HEK293 (cell line): ENCODE measurements at regions not wholly inside any gene's neighbourhood (a gene's known extent, or its start where the extent isn't known, plus 50 kb on each side); places are given as distances from the start of the nearest gene placed in this dataset.

ENCODE experiments used
- CTCF ChIA-PET: fragments of 350-600 bp; formaldehyde crosslinking; extraction: SDS; loops from one replicate; lab custom pipeline; 2021; ENCODE audit warnings: antibody characterized with exemption; lab: Yijun Ruan, JAX
- POLR2A ChIA-PET: fragments of 300-600 bp; formaldehyde crosslinking; extraction: SDS; loops from one replicate; lab custom pipeline; 2020; ENCODE audit warnings: antibody characterized with exemption, inconsistent platforms; lab: Yijun Ruan, JAX
- H3K27ac ChIP-seq: fragments of 200-500 bp; sonication (Bioruptor generic); 2 replicates; pipeline ENCODE4 v1.5.1; 2014; ENCODE audit warnings: low read depth, low read length, control low read depth, inconsistent platforms; ENCODE audit errors: extremely low read depth
- H3K36me3 ChIP-seq, 2 experiments: fragments of 200-500 bp in 1 of 2; sonication (Bioruptor generic) in 1 of 2; 1 replicate in 1 of 2; 2 replicates in 1 of 2; pipeline ENCODE4 v1.5.1; 2014 to 2017; ENCODE audit warnings: inconsistent platforms in 2 of 2, low read length in 2 of 2; ENCODE audit not compliant: control insufficient read depth in 2 of 2, insufficient read depth in 1 of 2
- H3K4me1 ChIP-seq: fragments of 200-500 bp; sonication (Bioruptor generic); 2 replicates; pipeline ENCODE4 v1.5.1; 2014; ENCODE audit warnings: mild to moderate bottlenecking, low read length, inconsistent platforms; ENCODE audit not compliant: control insufficient read depth, insufficient read depth
- H3K4me3 ChIP-seq: 2 replicates; pipeline ENCODE4 v1.5.1; 2011; ENCODE audit warnings: low read depth, mild to moderate bottlenecking, control low read depth, low read length, moderate library complexity
- H3K9me3 ChIP-seq: fragments of 200-500 bp; sonication (Bioruptor generic); 2 replicates; pipeline ENCODE4 v1.5.1; 2014; ENCODE audit warnings: low read depth, low read length, inconsistent platforms; ENCODE audit not compliant: control insufficient read depth, insufficient read depth
- IKZF3 ChIP-seq: fragments of 450-650 bp; IDR thresholded peaks from 2 replicates; pipeline ENCODE4 v1.5.0; 2018; ENCODE audit warnings: missing biosample characterization, mild to moderate bottlenecking, missing genetic modification characterization, moderate library complexity
- KLF1 ChIP-seq: fragments of 450-650 bp; formaldehyde crosslinking; IDR thresholded peaks from 2 replicates; pipeline ENCODE4 v1.5.1; 2016; ENCODE audit warnings: missing biosample characterization, missing genetic modification characterization
- KLF7 ChIP-seq: fragments of 450-650 bp; formaldehyde crosslinking; IDR thresholded peaks from 2 replicates; pipeline ENCODE4 v1.5.1; 2016; ENCODE audit warnings: missing biosample characterization, missing genetic modification characterization, borderline replicate concordance
- PRDM4 ChIP-seq: fragments of 450-650 bp; formaldehyde crosslinking; IDR thresholded peaks from 2 replicates; pipeline ENCODE4 v1.5.1; 2017; ENCODE audit warnings: missing biosample characterization, missing genetic modification characterization
- PRDM6 ChIP-seq: fragments of 450-650 bp; formaldehyde crosslinking; IDR thresholded peaks from 2 replicates; pipeline ENCODE4 v1.5.1; 2017; ENCODE audit warnings: missing biosample characterization, missing genetic modification characterization
- SETDB1 ChIP-seq: IDR thresholded peaks from one replicate; pipeline ENCODE4 v1.6.1; 2017; ENCODE audit warnings: mild to moderate bottlenecking, low read length, moderate library complexity, mixed read lengths; ENCODE audit not compliant: insufficient read length
- SP7 ChIP-seq: fragments of 450-650 bp; formaldehyde crosslinking; IDR thresholded peaks from 2 replicates; pipeline ENCODE4 v1.5.1; 2016; ENCODE audit warnings: missing biosample characterization, missing genetic modification characterization
- YY2 ChIP-seq: fragments of 450-650 bp; formaldehyde crosslinking; IDR thresholded peaks from 2 replicates; pipeline ENCODE4 v1.5.1; 2016; ENCODE audit warnings: missing biosample characterization, missing genetic modification characterization
- ZBTB44 ChIP-seq: fragments of 450-650 bp; IDR thresholded peaks from 2 replicates; pipeline ENCODE4 v1.5.1; 2018; ENCODE audit warnings: missing biosample characterization, mild to moderate bottlenecking, missing genetic modification characterization
- ZFP41 ChIP-seq: fragments of 450-650 bp; formaldehyde crosslinking; IDR thresholded peaks from 2 replicates; pipeline ENCODE4 v1.5.1; 2016; ENCODE audit warnings: missing biosample characterization, missing genetic modification characterization, borderline replicate concordance
- ZNF175 ChIP-seq: fragments of 450-650 bp; formaldehyde crosslinking; IDR thresholded peaks from 2 replicates; pipeline ENCODE4 v1.5.1; 2016; ENCODE audit warnings: missing biosample characterization, missing genetic modification characterization
- ZNF223 ChIP-seq: fragments of 450-650 bp; formaldehyde crosslinking; IDR thresholded peaks from 2 replicates; pipeline ENCODE4 v1.5.1; 2016; ENCODE audit warnings: missing biosample characterization, missing genetic modification characterization
- ZNF239 ChIP-seq: fragments of 450-650 bp; formaldehyde crosslinking; IDR thresholded peaks from 2 replicates; pipeline ENCODE4 v1.5.1; 2016; ENCODE audit warnings: missing biosample characterization, missing genetic modification characterization
- ZNF266 ChIP-seq: fragments of 450-650 bp; formaldehyde crosslinking; IDR thresholded peaks from 2 replicates; pipeline ENCODE4 v1.5.1; 2016; ENCODE audit warnings: missing biosample characterization, missing genetic modification characterization, low read depth
- ZNF366 ChIP-seq: fragments of 450-650 bp; formaldehyde crosslinking; conservative IDR thresholded peaks from 2 replicates; pipeline ENCODE4 v1.5.1; 2016; ENCODE audit warnings: missing biosample characterization, missing genetic modification characterization
- ZNF394 ChIP-seq: fragments of 450-650 bp; formaldehyde crosslinking; IDR thresholded peaks from 2 replicates; pipeline ENCODE4 v1.5.1; 2016; ENCODE audit warnings: missing biosample characterization, missing genetic modification characterization, mild to moderate bottlenecking, moderate library complexity, borderline replicate concordance
- ZNF416 ChIP-seq: fragments of 450-650 bp; formaldehyde crosslinking; IDR thresholded peaks from 2 replicates; pipeline ENCODE4 v1.5.1; 2016; ENCODE audit warnings: missing biosample characterization, missing genetic modification characterization
- ZNF514 ChIP-seq: fragments of 450-650 bp; formaldehyde crosslinking; IDR thresholded peaks from 2 replicates; pipeline ENCODE4 v1.5.1; 2016; ENCODE audit warnings: missing biosample characterization, missing genetic modification characterization
- ZNF544 ChIP-seq: fragments of 450-650 bp; formaldehyde crosslinking; IDR thresholded peaks from 2 replicates; pipeline ENCODE4 v1.5.0; 2017; ENCODE audit warnings: missing biosample characterization, missing genetic modification characterization
- ZNF560 ChIP-seq: fragments of 450-650 bp; formaldehyde crosslinking; IDR thresholded peaks from 2 replicates; pipeline ENCODE4 v1.5.1; 2017; ENCODE audit warnings: missing biosample characterization, missing genetic modification characterization, borderline replicate concordance
- ZNF561 ChIP-seq: fragments of 450-650 bp; IDR thresholded peaks from 2 replicates; pipeline ENCODE4 v1.5.1; 2018; ENCODE audit warnings: missing biosample characterization, missing genetic modification characterization, borderline replicate concordance
- ZNF623 ChIP-seq: fragments of 450-650 bp; formaldehyde crosslinking; IDR thresholded peaks from 2 replicates; pipeline ENCODE4 v1.5.1; 2016; ENCODE audit warnings: missing biosample characterization, missing genetic modification characterization
- ZNF660 ChIP-seq: fragments of 450-650 bp; IDR thresholded peaks from 2 replicates; pipeline ENCODE4 v1.5.1; 2018; ENCODE audit warnings: missing biosample characterization, mild to moderate bottlenecking, missing genetic modification characterization
- ZNF837 ChIP-seq: fragments of 450-650 bp; formaldehyde crosslinking; IDR thresholded peaks from 2 replicates; pipeline ENCODE4 v1.5.1; 2016; ENCODE audit warnings: missing biosample characterization, missing genetic modification characterization
- ZSCAN23 ChIP-seq: fragments of 450-650 bp; formaldehyde crosslinking; IDR thresholded peaks from 2 replicates; pipeline ENCODE4 v1.5.1; 2016; ENCODE audit warnings: missing biosample characterization, missing genetic modification characterization

GRCh38 chr5:94082405-94082804 lies 341.0 kb upstream of the POU5F2 start (continued):
- peak; percentile 94 for TF ChIP-seq PRDM6 (tag by site-specific recombination)

- ChIA-PET CTCF (interaction anchor here (0.5 kb wide), 1 partner anchor 157 kb away, joined by 4 read pairs; no protein-coding TSS in a partner anchor), POLR2A (no interaction called here)
Measured at GRCh38 chr5:94081088-94081487, 339.7 kb upstream of the POU5F2 start.

GRCh38 chr5:94080390-94080789 lies 339.0 kb upstream of the POU5F2 start:
- ChIA-PET CTCF (no interaction called here), POLR2A (no interaction called here)
- Histone ChIP-seq H3K4me1 (no peaks in the 10 kb centered on the region), H3K27ac (no peak overlapping the region), H3K9me3 (no peaks in the 10 kb centered on the region)
- no peak for TF ChIP-seq ZNF394 (tag by site-specific recombination)
- no peak for TF ChIP-seq ZBTB44 (tag by site-specific recombination)
- TF ChIP-seq ZSCAN23 (tag by site-specific recombination): no peak
- TF ChIP-seq ZNF175: no peak
- TF ChIP-seq ZNF623 (tag by site-specific recombination): no peak
- TF ChIP-seq ZNF837: no peak
- TF ChIP-seq ZNF544: no peak
- no peak for TF ChIP-seq ZNF514 (tag by site-specific recombination)
- no peak for TF ChIP-seq ZNF660
- no peak for TF ChIP-seq PRDM4
- TF ChIP-seq ZNF266 (tag by site-specific recombination): no peak
- no peak for TF ChIP-seq KLF1
- no peak for TF ChIP-seq SETDB1
- TF ChIP-seq YY2 (tag by site-specific recombination): no peak
- TF ChIP-seq ZNF239 (tag by site-specific recombination): no peak
- TF ChIP-seq ZNF560 (tag by site-specific recombination): no peak
- TF ChIP-seq IKZF3: no peak
- TF ChIP-seq ZNF223 (tag by site-specific recombination): no peak
- no peak for TF ChIP-seq ZNF561 (tag by site-specific recombination)
- TF ChIP-seq KLF7 (tag by site-specific recombination): no peak
- TF ChIP-seq, all 188 proteins: peak for 0
- no peak overlapping the region for H3K4me3 ChIP-seq
- H3K36me3 ChIP-seq: no peaks in the 10 kb centered on the region; a peak in 1 of 3 replicates

More at GRCh38 chr5:94081088-94081487, 339.7 kb upstream of the POU5F2 start:
- TF ChIP-seq ZFP41 (tag by site-specific recombination): no peak
- TF ChIP-seq ZNF561 (tag by site-specific recombination): no peak
- TF ChIP-seq ZNF416: no peak
- 0 out of 2 replicates have a peak, but pooled peaks have one; percentile 21 for TF ChIP-seq SP7 (tag by site-specific recombination)
- no peak for TF ChIP-seq ZNF366 (tag by site-specific recombination)
- TF ChIP-seq PRDM6 (tag by site-specific recombination): 0 out of 2 replicates have a peak, but pooled peaks have one; percentile 11
- no peak overlapping the region for H3K27ac ChIP-seq
- no peaks in the 10 kb centered on the region for H3K9me3 ChIP-seq
- no peak overlapping the region for H3K4me3 ChIP-seq
- H3K36me3 ChIP-seq: no peaks in the 10 kb centered on the region; a peak in 1 of 3 replicates
- no peaks in the 10 kb centered on the region for H3K4me1 ChIP-seq
